OCI-LY7 (cell line): ENCODE measurements at regions not wholly inside any gene's neighbourhood (a gene's known extent, or its start where the extent isn't known, plus 50 kb on each side); places are given as distances from the start of the nearest gene placed in this dataset.

Experiments used
- CTCF ChIP-seq: fragments of 200-600 bp; sonication (generic); conservative IDR thresholded peaks from 2 replicates; pipeline ENCODE4 v1.5.1; 2014; ENCODE audit warnings: mild to moderate bottlenecking, antibody characterized with exemption, low read length, moderate library complexity, mixed read lengths
- EZH2phosphoT487 ChIP-seq: fragments of 200-600 bp; sonication (generic); IDR thresholded peaks from 2 replicates; pipeline ENCODE4 v1.6.1; 2018; ENCODE audit warnings: low read depth, borderline replicate concordance, mild to moderate bottlenecking, mixed run types, antibody characterized with exemption, low read length, moderate library complexity, mixed read lengths

- TF ChIP-seq CTCF (no peak), EZH2phosphoT487 (no peak)
Measured at GRCh38 chr13:90562443-90562842, 785.0 kb upstream of the MIR17HG start.
